Inflammatory macrophage (primary cell): ENCODE measurements at regions not wholly inside any gene's neighbourhood (a gene's known extent, or its start where the extent isn't known, plus 50 kb on each side); places are given as distances from the start of the nearest gene placed in this dataset.

ENCODE experiments used
- DNase-seq, 2 donors: peaks; one replicate each; pipeline ENCODE4 v3.0.0-alpha.2; 2020 to 2022

GRCh38 chr2:2826209-2826551 is 495.1 kb upstream of the MYT1L start:
- no peak for DNase-seq

- DNase-seq: no peak
Observed at GRCh38 chr2:2825516-2826208, 494.6 kb upstream of the MYT1L start.

- DNase-seq: no peak
Observed at GRCh38 chr2:2825062-2825461, 494.0 kb upstream of the MYT1L start.

- DNase-seq: no peak
Observed at GRCh38 chr2:2824588-2824987, 493.5 kb upstream of the MYT1L start.

GRCh38 chr2:2823061-2823753 is 492.1 kb upstream of the MYT1L start:
- DNase-seq: no peak

GRCh38 chr2:2822143-2822542 is 491.1 kb upstream of the MYT1L start:
- DNase-seq: no peak

GRCh38 chr2:2812648-2813047 is 481.6 kb upstream of the MYT1L start:
- no peak for DNase-seq

- DNase-seq: no peak
Observed at GRCh38 chr2:2812117-2812516, 481.0 kb upstream of the MYT1L start.

GRCh38 chr2:2810504-2810903 is 479.4 kb upstream of the MYT1L start:
- no peak for DNase-seq

GRCh38 chr2:2809771-2810170 is 478.7 kb upstream of the MYT1L start:
- no peak for DNase-seq

GRCh38 chr2:2808551-2809058 is 477.5 kb upstream of the MYT1L start:
- DNase-seq: no peak

GRCh38 chr2:2806711-2807110 is 475.6 kb upstream of the MYT1L start:
- no peak for DNase-seq

- no peak for DNase-seq
Observed at GRCh38 chr2:2805263-2805662, 474.2 kb upstream of the MYT1L start.

- no peak for DNase-seq
Observed at GRCh38 chr2:2804528-2804927, 473.5 kb upstream of the MYT1L start.

GRCh38 chr2:2801458-2801857 is 470.4 kb upstream of the MYT1L start:
- DNase-seq: no peak

- no peak for DNase-seq
Observed at GRCh38 chr2:2800697-2801096, 469.6 kb upstream of the MYT1L start.

- DNase-seq: no peak
Observed at GRCh38 chr2:2800001-2800400, 468.9 kb upstream of the MYT1L start.

- DNase-seq: no peak
Observed at GRCh38 chr2:2799151-2799697, 468.1 kb upstream of the MYT1L start.

GRCh38 chr2:2798337-2798736 is 467.3 kb upstream of the MYT1L start:
- DNase-seq: no peak

GRCh38 chr2:2797797-2798196 is 466.7 kb upstream of the MYT1L start:
- DNase-seq: no peak

GRCh38 chr2:2796207-2796606 is 465.1 kb upstream of the MYT1L start:
- no peak for DNase-seq

- no peak for DNase-seq
Observed at GRCh38 chr2:2795438-2796091, 464.5 kb upstream of the MYT1L start.

GRCh38 chr2:2793925-2794560 is 463.0 kb upstream of the MYT1L start:
- DNase-seq: no peak
